Fibroblast of skin of right biceps (primary cell): ENCODE measurements at regions not wholly inside any gene's neighbourhood (a gene's known extent, or its start where the extent isn't known, plus 50 kb on each side); places are given as distances from the start of the nearest gene placed in this dataset.
A peak's percentile ranks its signal among the peaks of the same experiment; 100 is the strongest.
"Not testable (repeated sequence)": the region's sequence is repeated elsewhere in the genome, so short reads cannot be mapped to it uniquely, and the experiment has no call there.

Source experiments
- DNase-seq: peaks from one replicate; pipeline ENCODE4 v3.0.0-alpha.2; 2013

DNA sequence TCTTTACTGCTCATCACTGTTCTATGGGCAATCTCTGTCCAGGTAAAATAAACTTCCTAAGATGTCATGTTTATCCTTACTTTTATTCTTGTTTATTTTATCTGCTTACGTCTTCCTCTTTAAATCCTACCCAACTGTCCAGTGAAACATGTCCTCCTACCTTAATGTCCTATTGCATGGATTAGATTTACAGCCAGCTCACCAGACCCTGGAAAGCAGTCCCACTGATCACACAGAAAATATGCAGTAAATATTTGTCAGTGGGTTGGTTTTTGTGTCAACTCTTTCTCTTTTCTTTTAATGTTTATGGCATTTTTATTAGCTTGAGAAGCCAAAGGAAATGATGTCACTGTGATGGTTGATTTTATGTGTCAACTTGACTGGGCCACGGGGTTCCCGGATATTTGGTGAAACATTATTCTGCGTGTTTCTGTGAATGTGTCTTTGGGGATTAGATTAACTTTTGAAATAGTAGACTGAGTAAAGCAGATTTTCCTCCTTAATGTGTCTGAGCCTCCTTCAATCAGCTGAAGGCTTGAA is 258.3 kb downstream of the SRGAP2C start:
- DNase-seq = peak; percentile 30

DNA sequence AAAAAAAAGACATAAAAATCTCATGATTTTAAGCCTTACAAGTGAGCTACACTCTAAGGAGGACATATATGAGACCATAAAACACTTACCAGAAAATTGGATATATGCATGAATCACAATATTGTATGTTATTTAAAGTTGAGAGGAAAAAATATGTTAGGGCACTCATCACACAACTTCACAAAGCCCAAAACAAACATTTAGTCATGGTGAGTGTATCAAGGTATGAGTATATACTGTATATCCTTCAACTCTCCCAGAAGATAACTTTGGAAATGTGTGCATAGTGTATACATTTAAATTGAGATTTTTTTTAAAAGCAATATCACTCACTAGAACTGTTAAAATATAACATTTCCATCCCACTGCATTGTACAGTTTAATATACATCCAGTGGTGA is 259.3 kb downstream of the SRGAP2C start:
- peak; percentile 4 for DNase-seq

DNA sequence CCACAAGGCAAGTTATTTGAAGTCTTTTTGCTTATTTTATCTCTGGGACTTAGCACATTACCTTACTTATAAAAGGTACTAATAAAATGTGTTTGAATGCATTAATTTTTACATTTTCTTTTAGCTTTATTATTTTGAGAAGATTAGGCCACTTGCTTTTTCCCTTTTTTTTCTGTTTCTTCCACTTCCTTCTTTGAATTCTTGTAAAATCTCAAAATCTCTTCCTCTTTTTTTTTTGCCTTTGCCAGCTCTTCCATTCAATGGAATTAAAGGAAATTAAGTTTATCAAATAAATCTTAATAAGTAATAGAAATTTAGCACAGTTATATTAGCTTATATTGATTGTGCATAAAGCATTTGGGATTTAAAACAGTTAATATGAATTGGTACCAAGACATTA is 260.9 kb downstream of the SRGAP2C start:
- DNase-seq = no peak

GRCh38 chr1:121447280-121447923 is 262.6 kb downstream of the SRGAP2C start:
- not testable (repeated sequence) for DNase-seq

DNA sequence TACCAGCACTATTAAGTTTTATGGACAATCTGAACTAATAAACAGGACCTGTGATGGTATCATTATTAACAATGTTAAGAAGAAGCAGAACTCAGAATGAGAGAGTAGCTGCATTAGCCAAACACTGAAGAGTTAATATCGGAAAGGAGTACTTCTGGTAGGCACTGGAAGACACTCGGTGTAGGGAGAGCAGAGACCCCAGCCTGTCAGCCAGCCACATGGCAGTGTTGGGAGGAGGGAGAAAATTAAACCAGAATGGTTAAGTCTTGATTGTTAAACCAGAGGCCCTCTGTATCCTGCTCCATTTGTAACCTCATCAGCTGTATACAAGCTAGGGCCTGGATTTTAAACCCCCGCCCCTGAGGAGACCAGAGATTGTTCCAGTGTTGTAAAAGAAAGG is 263.3 kb downstream of the SRGAP2C start:
- DNase-seq = not testable (repeated sequence)

- DNase-seq = no peak
Observed at GRCh38 chr1:121448851-121449250, 264.1 kb downstream of the SRGAP2C start.

- DNase-seq = no peak
Observed at GRCh38 chr1:121452484-121452883, 267.7 kb downstream of the SRGAP2C start.

DNA sequence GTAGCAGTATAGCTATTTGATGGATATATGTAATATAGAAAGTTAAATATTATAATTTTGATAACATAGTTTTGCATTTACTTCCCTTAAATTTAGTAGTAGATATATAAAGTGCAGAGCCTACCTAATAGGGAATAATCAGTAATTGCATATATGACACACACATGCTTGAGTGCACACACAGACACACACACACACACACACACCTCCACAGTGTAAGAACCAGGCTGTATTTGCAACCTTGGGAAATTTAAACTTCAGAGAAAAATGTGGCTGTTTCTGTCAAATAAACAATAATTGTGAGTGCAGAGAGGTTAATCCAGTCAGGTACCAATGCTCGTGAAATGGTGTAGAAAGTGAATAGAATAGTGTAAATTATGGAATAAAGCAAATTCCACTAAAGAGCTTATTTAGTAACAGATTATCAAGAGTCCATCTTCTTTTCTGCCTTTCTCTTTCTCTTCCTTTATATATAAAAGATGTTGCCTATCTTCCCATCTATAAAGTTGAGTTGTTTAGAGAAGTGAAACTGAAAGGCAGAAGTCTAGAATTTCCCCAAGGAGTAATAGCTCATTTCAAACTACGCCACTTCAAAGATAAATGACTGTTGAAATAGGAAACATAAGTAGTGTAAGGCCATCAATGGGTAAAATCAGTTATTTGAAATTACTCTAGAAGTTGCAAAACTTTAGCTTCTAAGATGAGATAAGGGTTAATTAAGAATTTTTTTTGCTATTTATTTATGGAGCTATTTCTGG is 273.7 kb downstream of the SRGAP2C start:
- no peak for DNase-seq

DNA sequence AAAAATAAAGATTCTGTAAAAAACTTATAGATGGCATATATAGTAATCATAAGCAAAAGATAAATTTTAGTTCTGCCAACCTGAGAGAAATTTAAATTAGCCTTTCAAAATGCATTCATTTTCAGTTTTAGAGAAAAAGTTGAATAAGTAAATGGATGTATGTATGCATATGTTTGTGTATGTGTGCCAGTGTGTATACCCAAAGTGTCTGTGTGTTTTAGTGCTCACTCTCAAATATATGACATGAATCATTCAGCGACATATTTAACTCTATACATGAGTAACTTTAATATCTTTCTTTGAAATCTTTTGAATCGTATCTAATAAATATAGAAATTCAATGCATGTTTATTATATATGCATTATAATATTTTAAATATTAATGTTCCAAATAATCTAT is 274.5 kb downstream of the SRGAP2C start:
- no peak for DNase-seq

GRCh38 chr1:121469395-121469794 is 284.6 kb downstream of the SRGAP2C start:
- DNase-seq = not testable (repeated sequence)

DNA sequence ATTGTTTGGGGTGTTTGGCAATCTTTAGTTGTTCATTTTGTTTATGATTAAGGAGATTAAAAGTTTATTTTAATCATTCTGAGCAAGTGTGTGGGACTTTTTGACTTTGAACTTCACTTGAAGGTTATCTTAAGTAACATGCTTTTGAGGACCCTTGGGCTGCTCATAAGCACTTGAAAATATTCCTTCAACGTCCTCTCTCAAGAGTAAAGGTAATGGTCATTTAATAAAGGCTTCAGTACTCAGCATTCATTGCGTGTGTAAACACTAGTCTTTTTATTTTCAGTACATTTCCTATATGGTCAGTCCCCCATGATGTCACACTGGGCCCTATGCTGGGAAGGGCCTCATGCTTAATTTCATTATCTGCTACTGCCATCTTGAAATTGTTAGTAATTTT is 285.6 kb downstream of the SRGAP2C start:
- not testable (repeated sequence) for DNase-seq

DNA sequence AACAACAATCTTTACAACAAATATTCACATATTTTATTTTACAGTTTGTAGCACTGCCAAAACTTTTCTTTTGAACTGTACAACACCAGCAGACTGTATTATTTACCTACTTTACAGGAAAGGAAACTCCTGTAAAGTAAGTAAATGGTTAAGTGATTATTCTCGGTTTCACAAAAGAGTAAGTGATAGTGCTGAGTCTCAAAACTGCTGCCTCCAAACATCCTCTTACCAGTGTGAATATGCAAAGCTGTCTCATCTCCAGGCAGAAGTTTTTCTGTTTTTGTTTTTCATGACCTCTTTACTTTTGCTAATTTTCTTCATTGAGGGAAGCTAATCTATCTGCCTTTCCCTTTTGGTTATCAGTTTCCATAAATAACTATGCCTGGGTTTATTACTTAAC is 286.7 kb downstream of the SRGAP2C start:
- no peak for DNase-seq

DNA sequence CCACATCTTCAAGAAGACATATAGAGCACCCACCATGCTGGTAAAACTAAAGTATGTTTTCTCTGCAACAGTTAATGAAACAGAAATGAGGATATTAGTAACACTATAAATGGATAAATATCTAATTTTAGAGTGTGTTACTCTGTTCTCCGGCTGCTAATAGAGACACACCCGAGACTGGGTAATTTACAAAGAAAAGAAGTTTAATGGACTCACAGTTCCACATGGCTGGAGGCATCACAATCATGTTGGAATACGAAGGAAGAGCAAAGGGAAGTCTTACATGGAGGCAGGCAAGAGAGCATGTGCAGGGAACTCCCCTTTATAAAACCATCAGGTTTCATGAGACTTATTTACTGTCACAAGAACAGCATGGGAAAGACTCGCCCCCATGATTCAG is 287.2 kb downstream of the SRGAP2C start:
- DNase-seq = no peak

DNA sequence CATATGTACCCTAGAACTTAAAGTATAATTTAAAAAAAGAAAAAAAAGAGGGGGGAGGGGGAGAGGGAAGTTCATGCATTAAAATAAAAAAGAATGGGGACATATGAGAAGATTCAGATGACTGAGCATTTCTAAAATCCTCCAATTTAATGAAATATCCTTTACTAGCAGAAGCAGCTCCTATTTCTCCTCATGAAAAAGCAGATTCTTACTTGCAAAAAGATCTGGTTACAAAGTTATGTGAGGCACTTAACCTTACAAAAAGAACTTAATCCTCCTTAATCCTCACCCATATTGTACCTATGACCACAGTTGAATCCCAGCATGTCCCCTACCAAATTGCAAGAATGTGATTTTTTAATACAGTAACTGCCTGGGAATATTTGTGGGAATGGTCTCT is 298.5 kb downstream of the SRGAP2C start:
- DNase-seq = no peak

DNA sequence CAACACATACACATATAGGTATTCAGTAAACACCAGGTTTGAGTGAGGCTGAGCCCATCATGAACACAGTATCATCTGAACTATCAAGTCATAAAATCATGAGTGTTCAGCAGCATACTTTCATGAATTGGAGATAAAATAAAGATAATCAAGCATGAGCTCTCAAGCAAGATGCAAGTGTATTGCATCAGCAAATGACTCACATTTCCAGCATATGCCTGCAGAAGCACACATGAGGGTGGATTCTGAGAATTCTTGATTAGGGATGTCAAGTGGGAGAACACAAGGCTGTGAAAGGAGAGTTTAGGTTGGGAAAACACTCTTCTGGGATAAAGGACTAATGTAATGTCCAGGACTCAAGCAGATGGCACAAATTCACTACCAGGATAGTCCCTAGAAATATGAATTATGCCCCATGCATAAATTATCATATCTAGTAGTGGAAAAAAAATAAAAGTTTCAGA is 299.2 kb downstream of the SRGAP2C start:
- DNase-seq = peak; percentile 87

DNA sequence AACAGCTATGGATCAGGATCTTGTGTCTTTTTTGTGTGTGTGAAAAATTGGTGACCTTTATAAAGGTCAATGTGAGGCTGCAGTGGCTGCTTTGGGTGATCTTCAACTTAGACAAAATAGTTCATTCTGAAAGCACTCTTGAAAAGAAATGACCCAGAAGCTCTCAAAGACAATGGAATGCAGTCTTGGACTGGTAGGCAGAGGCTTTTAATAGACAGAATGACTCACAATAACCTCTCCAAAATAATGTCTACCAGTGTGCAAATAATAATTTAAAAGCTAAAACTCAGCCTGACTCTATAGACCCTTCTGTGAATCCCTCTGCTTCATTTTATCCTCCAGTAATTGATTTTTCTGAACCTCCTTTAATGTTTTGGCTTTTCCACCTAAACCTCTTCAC is 310.0 kb downstream of the SRGAP2C start:
- not testable (repeated sequence) for DNase-seq

DNA sequence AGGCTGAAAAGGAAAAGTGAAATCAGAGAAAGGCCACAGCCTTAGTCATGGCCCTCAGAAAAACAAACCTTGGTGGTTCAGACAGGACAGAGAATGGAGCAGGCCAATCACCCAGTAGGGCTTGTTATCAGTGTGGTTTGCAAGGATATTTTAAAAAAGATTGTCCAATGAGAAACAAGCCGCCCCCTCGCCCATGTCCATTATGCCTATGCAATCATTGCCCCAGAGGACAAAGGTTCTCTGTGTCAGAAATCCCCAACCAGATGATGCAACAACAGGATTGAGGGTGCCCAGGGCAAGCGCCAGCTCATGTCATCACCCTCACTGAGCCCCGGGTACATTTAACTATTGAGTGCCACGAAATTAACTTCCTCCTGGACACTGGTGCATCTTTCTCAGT is 326.7 kb downstream of the SRGAP2C start:
- DNase-seq = not testable (repeated sequence)

GRCh38 chr1:121511876-121512275 is 327.1 kb downstream of the SRGAP2C start:
- not testable (repeated sequence) for DNase-seq

GRCh38 chr1:121515235-121515634 is 330.5 kb downstream of the SRGAP2C start:
- no peak for DNase-seq

DNA sequence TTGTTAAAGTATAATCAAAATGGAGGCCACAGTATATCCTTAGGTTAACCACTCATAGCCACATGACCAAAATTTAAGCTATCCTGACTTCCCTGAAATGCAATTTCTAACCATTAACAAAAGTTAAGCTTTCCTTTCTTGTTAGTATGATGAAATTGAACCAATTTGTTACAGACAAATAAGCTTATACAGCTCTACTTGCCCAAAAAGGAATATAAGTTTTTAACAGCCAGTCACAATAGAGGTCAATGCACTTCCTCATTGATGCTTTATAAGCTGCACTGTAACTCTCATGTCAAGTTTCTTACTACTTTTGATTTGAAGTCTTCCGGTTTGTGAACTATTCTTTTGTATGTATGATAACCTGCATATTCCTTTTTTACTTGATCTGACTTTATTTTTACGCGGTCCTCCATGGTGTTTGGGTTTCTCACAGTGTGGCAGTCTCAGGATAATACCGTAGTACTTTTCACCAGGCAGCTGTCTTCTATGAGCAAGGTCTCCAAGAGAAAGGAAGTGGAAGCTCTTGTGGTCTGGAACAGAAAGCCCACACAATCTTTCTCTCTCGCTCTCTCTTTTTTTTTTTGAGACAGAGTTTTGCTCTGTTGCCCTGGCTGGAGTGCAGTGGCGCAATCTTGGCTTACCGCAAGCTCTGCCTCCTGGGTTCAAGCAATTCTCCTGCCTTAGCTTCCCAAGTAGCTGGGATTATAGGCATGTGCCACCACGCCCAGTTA is 331.6 kb downstream of the SRGAP2C start:
- DNase-seq = no peak

- no peak for DNase-seq
Observed at GRCh38 chr1:121517586-121518230, 332.9 kb downstream of the SRGAP2C start.

DNA sequence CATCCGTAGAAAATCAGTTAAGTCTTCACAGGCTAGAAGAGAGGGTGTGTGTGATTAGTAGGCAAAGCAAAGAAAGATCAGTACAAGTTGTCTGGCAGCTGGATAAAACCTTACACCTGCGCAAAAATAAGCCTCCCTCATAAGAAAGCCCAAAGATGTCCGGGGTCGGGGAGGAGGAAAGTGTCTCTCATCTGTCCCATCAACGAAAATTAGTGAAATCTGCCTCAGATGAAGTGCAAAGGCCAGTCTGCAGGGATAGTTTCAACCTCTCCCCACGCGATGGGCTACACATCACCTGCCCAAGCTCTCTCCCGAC is 333.9 kb downstream of the SRGAP2C start:
- no peak for DNase-seq
